ENCODE measurements at regions not wholly inside any gene's neighbourhood (a gene's known extent, or its start where the extent isn't known, plus 50 kb on each side); places are given as distances from the start of the nearest gene placed in this dataset.
"Not testable (repeated sequence)": the region's sequence is repeated elsewhere in the genome, so short reads cannot be mapped to it uniquely, and the experiment has no call there.

DNA sequence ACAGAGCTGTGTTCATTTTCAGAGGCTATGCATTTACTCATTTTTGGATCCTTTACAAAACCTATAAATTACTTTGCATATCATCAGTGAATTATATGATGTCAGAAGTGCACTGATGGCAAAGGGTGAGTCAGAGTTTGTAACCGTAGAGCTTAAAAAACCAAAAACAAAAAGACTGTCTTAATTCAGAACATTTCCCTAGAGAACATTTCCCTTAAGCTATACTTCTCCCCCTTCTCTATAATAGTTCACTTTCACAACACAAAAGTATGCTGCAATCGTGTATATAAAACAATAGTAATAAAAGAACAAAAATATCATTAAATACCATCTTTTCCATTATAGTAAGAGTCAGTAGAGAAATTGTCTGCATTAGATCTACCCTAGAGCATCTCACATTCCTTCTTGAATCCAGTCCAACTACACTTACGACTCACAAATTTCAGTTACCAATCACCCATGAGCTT lies 934.9 kb downstream of the LRFN5 start:
- no peak for DNase-seq

DNA sequence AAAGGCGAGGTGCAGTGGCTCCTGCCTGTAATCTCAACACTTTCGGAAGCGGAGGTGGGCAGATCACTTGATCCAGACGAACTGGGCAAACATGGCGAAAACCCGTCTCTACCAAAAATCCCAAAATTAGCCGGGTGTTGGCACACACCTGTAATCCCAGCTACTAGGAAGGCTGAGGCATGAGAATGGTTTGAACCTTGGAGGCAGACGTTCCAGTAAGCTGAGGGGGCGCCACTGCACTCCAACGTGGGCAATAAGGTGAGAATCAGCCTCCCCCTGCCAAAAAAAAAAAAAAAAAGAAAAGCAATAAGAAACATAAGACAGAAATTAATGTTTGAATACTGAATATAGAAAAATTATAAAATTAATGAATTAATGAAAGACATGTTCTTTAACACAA lies 928.7 kb downstream of the LRFN5 start:
- DNase-seq, result no peak

DNA sequence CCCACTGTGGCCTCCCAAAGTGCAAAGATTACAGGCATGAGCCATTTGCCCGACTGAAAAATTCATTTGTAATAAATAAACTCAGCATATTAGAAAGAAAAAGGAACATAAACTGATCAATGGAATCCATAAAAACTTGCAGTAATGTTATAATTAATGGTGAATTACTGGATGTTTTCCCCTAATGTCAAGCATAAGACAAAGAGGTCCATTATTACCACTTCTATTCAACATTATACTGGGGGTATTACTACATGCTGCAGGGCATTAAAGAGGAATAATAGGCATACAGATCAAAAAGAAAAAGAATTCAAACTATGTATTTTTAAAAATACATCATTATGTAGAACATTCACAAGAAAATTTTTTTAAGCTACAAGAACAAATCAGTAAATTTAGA lies 926.8 kb downstream of the LRFN5 start:
- no peak for DNase-seq

DNA sequence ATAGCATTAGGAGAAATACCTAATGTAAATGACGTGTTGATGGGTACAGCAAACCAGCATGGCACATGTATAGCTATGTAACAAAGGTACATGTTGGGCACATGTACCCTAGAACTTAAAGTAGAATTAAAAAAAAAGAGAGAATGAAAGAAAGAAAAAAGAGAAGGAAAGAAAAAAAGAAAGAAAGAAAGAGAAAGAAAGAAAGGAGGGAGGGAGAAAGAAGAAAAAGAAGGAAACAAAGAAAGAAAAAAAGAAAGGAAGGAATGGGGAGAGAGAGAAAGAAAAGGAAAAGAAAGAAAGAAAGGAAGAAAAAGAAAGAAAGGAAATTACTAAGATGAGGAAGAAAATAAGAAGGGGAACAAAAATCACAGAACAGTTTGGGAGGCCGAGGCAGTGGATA lies 925.5 kb downstream of the LRFN5 start:
- DNase-seq, result no peak

DNA sequence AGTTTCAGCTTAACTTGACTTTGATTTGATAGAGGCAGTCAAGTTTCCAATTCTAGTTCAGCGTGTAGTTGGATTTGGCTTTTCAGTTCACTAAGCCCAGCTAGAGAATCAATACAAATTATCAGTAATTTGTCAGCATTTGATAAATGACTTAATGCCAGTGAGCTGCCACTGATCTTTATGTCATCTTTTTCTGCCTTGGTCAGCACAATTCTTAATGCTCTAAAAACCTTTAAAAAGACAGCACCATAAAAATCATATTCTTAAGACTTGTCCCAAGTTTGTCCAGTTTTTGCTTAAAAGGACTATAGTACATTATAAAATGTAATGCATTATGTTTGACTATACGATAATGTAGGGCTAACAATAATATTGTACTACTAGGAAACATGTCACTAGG lies 920.5 kb downstream of the LRFN5 start:
- no peak for DNase-seq

DNA sequence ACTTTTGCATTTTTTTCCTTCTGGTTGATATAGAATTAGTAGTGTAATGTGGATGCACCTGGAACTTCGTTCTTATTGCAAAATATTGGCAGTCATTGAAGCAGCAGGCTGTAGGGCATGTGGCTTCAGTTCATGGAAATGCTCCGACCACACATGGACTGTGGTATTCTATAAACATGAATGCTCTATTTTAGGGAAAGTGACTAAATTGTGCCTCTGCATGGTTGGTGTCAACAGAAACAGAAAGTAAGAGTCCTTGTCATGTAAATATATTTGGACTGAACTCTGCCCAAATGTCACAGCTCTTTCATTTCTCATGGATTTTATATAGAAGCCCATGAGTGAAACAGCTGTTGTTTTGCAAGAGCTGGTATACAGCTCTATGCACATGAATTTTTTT lies 917.0 kb downstream of the LRFN5 start:
- DNase-seq, result no peak

DNA sequence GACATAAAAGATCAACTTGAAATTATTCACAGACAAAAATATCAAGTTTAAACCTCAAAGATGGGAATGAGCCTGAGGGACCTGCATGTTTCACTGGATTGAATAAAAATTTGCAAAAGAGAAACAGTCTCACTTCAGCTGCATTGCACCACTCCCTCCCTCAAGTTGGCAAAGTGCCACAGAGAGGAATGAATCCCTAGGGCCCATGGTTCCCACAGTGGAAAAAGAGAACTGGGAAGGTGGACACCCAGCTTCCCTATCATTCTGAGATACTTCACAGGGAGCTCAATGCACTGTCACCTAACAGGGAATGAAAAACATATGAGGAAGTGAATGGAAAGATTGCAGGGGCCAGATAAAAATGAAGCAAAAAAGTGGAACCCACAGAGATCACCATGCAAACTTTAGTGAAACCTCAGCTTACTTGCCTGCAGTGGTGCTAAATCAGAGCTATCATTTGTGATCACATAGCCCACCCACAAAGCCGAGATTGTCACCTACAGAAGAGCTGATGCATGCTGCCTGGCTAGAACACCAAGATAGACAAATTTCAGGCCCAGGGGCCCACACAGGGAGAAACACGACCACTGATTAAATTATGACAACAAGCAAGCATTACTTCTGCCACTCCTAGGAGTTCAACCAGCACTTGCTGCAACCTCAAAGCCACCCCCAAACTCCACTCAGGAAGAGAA lies 911.3 kb downstream of the LRFN5 start:
- DNase-seq, result no peak

DNA sequence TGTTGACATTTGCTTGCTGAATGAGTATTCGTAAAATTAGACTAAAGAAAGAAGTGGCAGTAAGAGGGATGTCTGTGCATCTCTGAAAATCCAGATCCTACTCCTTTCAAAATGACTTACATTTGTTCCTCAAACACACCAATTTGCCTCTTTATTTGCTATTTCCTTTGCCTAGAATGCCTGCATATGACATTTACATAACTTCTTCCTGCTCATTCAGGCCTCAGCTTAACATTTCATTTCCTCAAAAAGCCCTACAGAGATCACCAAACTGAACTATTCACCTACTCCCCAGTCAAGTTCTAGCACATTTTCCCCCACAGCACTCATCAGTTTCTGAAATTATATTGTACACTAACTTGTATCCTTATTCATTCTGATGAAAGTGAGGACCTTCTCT lies 907.2 kb downstream of the LRFN5 start:
- no peak for DNase-seq

DNA sequence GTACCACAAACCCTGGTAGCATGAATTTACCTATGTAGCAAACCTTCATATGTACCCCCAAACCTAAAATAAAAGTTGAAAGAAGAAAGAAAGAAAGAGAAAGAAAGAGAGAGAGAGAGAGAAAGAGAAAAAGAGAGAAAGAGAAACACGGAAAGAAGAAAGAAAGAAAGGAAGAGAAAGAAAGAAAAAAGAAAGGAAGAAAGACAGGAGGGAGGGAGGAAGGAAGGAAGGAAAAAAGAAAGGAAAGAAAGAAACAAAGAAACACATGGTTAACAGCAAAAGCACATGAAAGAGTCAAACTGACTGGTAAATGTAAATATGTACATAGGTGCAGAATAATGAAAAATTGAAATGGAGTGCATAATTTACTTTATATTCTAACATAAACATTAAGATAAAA lies 903.4 kb downstream of the LRFN5 start:
- no peak for DNase-seq

DNA sequence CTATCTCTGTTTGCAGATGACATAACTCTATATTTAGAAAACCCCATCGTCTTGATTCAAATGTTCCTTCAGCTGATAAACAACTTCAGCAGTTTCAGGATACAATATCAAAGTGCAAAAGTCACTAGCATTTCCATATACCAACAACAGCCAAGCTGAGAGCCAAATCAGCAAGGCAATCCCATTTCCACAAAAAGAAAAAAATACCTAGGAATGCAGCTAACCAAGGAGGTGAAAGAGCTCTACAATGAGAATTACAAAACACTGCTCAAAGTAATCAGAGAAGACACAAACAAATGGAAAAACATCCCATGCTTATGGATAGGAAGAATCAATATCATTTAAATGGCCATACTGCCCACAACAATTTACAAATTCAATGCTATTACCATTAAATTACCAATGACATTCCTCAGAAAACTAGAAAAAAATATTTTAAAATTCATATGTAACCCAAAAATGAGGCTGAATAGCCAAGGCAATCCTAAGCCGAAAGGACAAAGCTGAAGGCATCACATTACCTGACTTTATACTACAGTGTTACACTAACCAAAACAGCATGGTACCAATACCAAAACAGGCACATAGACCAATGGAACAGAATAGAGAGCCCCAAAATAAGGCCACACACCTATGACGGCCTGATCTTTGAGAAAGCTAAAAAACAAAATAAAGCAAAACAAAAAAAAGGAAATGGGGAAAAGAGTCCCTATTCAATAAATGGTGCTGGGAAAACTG lies 901.7 kb downstream of the LRFN5 start:
- no peak for DNase-seq

DNA sequence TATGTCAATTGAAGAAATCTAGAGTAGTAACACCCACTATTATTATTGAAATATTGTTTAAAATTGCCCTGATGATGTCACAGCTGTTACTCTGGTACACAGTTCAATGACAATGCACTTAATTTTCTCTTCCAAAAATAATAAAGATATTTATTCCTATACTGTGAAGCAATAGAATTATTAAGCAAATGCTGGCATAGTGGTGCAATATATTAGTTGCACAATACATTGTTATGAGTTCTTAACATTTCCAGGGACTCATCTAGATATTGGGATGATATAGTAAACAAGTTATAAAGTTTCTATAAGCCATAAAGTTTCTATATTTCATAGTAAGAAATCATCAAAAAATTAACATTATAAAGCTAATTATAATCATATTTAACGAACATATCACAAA lies 897.8 kb downstream of the LRFN5 start:
- no peak for DNase-seq

DNA sequence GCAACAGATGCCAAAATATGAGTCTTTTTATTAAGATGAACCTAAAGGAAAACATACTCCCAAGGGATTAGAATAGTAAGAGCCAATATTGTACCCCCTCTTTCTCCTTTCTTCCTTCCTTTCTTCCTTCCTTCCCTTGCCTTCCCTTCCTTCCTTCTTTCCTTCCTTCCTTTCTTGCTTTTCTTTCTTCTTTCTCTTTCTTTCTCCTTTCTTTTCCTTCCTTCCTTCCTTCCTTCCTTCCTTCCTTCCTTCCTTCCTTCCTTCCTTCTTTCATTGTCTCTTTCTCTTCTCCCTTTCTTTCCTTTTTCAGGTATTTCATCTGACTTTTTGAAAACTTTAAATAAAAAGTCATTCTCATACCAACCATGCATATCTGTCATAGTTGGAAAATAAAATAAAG lies 892.5 kb downstream of the LRFN5 start:
- DNase-seq, result no peak

DNA sequence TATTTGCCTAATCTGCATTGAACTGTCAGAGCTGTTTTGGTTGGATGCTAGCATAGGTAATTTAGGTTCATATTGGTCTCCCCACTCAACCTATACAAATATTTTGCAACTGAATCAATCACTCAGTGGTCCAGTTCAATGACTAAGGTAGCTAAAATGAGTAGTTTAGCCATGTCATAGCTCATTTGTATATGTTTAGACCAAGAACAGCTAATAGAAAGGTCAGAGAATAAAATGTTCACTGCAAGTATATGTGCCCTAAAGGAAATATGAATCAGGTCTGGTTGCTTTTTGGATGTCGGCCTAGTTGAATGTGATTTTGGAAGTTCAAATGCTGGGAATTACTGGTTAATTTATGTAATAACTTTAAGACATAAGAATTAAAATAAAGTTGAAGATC lies 883.9 kb downstream of the LRFN5 start:
- no peak for DNase-seq

DNA sequence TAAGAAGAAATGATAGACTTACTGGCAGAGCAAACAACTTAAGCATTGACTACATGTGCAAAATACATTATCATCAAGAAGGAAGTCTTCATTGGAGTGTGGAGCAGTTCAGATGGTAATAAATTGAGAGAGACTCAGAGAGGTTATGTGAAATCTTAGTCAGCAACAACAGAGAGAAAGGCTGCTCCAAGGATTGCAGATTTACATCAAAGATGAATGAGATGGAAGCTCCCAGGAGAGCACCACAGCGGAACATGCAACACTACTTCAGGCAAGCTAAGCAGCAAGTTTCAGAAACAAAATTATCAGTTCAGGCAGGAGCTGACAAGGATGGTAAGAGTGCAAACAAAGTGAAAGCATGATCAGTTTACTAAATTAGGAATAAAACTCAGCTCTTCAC lies 882.3 kb downstream of the LRFN5 start:
- no peak for DNase-seq

DNA sequence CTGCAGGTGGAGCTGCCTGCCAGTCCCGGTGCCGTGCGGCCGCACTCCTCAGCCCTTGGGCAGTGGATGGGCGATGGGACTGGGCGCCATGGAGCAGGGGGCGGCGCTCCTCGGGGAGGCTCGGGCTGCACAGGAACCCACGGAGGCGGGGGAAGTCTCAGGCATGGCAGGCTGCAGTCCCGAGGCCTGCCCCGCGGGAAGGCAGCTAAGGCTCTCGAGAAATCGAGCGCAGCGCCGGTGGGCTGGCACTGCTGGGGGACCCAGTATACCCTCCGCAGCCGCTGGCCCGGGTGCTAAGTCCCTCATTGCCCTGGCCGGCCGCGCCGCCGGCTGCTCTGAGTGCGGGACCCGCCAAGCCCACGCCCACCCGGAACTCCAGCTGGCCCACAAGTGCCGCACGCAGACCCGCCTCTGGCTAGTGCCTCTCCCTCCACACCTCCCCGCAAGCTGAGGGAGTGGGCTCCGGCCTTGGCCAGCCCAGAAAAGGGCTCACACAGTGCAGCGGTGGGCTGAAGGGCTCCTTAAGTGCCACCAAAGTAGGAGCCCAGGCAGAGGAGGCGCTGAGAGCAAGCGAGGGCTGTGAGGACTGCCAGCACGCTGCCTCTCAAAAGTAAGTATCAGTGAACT lies 875.8 kb downstream of the LRFN5 start:
- DNase-seq, result not testable (repeated sequence)

DNA sequence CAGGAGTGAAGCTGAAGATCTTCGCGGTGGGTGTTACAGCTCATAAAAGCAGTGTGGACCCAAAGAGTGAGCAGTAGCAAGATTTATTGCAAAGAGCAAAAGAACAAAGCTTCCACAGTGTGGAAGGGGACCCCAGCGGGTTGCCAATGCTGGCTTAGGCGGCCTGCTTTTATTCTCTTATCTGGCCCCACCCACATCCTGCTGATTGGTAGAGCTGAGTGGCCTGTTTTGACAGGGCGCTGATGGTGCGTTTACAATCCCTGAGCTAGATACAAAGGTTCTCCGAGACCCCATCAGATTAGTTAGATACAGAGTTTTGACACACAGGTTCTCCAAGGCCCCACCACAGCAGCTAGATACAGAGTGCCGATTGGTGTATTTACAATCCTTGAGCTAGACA lies 875.0 kb downstream of the LRFN5 start:
- not testable (repeated sequence) for DNase-seq

DNA sequence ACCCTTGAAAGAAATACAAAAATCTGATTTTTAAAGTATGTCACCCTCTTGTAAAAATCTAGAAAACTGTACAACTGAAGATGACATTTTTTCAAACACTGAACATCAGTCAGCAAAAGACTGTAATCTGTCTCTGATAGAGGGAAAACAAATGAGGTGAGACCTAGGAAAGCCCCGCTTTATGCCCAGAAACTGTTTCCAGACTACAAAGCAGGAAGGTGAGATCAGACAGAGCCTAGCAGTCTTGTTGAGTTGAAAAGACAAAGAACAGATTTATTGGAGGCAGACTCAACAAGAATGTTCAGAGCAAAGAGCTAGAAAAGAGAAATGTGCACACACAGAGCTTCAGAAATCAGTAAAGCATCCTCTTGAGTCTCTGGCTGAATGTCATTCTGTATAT lies 873.6 kb downstream of the LRFN5 start:
- DNase-seq, result no peak

DNA sequence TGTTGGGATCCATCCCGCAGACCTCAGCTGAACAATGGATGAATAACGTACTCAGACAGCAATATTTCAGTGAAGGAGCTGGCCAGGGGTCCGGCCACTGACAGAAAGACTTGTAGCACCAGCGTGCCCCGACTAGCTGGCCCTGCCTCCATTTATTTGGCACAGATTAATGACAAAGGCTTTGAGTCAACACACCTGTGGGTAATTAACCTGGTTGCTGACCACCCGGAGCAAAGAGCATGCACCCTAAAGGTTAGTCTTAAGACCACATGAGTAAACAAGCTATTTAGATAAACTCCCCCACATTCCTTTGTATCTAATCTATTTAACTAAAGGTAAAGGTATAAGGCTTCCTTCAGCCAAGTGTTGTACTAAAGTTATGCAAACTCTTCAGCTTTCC lies 868.6 kb downstream of the LRFN5 start:
- DNase-seq, result no peak

DNA sequence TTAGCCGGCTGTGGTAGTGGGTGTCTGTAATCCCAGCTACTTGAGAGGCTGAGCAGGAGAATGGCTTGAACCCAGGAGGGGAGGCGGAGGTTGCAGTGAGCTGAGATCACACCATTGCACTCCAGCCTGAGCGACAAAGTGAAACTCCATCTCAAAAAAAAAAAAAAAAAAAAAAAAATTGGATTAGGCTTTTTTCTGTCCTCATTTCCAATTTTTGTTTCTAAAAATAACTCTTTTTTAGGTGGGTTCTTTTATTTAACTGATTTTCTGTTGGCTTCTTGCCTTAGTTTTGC lies 863.7 kb downstream of the LRFN5 start:
- DNase-seq, result no peak

DNA sequence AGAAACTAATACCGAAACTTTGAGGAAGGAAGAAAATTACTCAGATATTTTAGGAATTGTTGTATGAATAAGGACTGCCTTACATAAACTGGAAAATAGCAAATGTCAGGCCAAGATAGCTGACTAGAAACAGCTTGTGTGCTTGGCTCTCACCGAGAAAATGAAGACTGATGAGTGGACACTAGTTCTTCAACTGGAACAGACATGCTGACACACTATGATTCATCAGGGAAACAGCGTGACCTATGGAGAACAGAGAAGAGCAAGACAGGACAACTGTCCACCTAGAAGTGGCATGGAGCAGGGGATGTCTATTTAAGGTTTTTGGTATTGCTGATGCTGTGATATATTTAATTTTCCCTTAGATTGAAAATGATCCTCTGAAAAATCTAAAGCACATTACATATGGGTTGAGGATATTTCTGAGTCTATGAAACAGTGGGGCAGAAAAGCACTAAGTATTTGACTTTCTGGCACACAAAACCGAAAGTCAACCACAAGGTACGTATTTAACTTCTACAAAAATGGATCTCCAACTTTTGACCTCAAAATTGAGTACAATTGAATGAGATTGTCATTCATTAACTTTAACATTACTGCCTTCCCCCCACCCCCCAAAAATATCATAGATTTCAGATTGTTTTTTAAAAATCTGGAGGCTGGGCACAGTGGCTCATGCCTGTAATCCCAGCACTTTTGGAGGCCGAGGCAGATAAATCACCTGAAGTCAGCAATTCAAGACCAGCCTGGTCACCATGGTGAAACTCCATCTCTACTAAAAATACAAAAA lies 863.2 kb downstream of the LRFN5 start:
- no peak for DNase-seq

DNA sequence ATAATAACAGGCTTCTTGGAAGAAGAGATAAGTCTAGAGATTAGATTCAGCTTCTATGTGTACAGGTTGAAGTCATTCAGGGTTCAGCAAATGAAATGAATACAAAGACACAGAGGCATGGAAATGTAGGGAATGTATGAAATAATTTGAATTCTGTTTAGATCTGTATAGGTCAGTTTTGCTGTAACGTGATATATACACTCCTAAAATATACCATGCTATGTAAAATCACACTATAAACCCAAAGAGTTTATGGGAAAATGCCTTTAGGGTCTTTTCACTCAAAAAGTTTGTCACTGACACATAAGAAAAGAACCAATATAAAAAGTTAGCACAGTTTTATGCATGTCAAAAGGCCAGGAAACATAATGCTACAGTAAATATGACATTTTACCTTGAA lies 854.0 kb downstream of the LRFN5 start:
- no peak for DNase-seq

DNA sequence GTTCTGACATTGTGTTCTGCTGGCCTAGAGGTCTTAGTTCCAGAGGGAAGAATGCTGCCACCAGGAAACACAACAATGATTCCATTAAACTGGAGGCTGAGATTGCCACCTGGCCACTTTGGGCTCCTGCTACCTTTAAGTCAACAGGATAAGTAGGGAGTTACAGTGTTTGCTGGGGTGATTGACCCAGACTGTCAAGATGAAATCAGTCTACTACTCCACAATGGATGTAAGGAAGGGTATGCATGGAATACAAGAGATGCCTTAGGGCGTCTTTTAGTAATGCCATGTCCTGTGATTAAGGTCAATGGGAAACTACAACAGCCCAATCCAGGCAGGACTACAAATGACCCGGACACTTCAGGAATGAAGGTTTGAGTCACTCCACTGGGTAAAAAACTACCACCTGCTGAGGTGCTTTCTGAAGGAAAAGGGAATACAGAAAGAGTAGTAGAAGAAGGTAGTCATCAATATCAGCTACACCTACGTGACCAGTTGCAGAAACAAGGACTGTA lies 852.6 kb downstream of the LRFN5 start:
- DNase-seq, result no peak

DNA sequence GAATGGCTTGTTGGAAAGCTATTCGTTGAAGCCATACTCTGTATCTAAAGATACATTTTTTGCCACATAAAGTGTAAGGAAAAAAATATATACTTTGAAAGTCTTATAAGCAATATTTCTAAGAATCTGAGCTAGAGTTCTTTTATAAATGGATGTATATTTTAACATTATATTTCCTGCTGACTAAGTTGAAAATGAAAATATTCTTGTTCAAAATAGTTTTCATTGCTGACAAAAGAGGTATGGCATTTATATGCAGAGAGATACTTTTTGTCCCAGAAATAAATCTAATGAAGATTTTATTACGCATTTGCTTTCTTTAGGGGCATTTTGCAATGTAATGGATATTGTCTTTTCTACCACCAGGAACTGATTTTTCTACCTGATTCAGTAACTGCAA lies 834.9 kb downstream of the LRFN5 start:
- no peak for DNase-seq

DNA sequence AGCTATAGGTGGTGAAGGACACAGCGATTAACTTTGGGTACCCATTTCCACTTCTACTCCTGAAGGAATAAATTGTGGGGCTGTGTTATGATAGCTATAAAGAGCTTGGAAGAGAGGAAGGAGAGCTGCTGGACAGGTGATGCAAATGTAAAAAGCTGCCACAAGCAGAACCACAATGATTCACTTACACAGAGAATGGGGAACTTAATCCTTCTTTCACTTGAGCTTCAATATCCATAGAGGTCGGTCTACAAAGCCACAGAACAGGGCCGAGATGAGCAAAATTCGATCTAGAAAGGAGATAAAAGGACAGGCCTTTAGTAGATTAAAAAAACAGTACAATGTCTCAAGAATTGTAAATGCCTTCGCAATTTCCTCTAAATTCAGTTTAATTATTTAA lies 831.1 kb downstream of the LRFN5 start:
- DNase-seq, result no peak

All from stimulated activated CD4-positive, alpha-beta T cell treated with anti-CD3 and anti-CD28 coated beads, Interleukin-4, amount 100 ng/mL, for 4 hours (primary cell).